Type B pancreatic cell (in vitro differentiated cells): ENCODE measurements at regions not wholly inside any gene's neighbourhood (a gene's known extent, or its start where the extent isn't known, plus 50 kb on each side); places are given as distances from the start of the nearest gene placed in this dataset.

ENCODE experiments used
- DNase-seq: peaks from one replicate; pipeline ENCODE4 v3.0.0; 2021; ENCODE audit warnings: mixed read lengths; ENCODE audit not compliant: unreplicated experiment; ENCODE audit errors: extremely low spot score
- H3K27ac Mint-ChIP-seq: 2 replicates; pipeline ENCODE4 v1.8.0; 2021; ENCODE audit warnings: mild to moderate bottlenecking, mixed read lengths
- H3K27me3 Mint-ChIP-seq: 2 replicates; pipeline ENCODE4 v1.8.0; 2021; ENCODE audit warnings: mixed read lengths
- H3K36me3 Mint-ChIP-seq: 2 replicates; pipeline ENCODE4 v1.8.0; 2021; ENCODE audit warnings: mixed read lengths
- H3K4me1 Mint-ChIP-seq: one replicate; pipeline ENCODE4 v1.8.0; 2021; ENCODE audit warnings: mixed read lengths; ENCODE audit not compliant: unreplicated experiment
- H3K4me3 Mint-ChIP-seq: 2 replicates; pipeline ENCODE4 v1.8.0; 2021; ENCODE audit warnings: mild to moderate bottlenecking, mixed read lengths
- H3K9me3 Mint-ChIP-seq: 2 replicates; pipeline ENCODE4 v1.8.0; 2021; ENCODE audit warnings: mixed read lengths
- CTCF ChIP-seq: fragments of 200-600 bp; sonication (generic); conservative IDR thresholded peaks from 2 replicates; pipeline ENCODE4 v1.5.0; 2021; ENCODE audit warnings: antibody characterized with exemption, mild to moderate bottlenecking

DNA sequence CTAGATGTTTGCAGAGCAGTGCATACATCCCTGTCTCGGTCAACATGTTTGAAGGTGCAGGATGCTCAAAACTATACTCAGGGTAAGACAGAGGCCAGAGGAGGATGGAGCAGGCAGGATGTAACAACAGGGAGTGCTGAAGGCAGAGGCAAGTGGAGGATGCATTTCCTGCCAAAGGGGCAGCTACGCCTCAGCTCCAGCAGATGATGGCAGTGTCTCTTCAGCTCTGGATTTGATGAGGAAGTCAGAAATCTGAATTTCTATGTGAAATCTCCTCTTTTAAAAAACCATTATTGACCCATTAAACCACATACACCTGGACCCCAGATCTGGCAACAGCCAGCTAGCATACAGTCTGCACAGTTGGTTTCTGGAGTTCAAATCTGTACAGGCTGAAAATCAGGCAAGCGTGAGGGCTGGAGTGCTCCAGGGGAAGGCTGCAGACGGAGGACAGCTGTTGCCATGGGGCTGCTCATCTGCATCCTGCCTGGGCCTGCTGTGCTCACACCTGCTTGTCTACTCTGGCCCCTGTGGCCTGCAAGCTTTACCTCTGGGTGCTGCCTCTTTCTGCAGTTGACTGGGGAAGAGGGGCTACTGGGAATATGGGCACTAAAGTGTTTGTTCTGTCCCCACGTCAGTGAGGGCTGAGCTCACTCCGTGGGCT, 152.9 kb upstream of the SLC28A3 start:
- H3K27ac Mint-ChIP-seq: no peak overlapping the region
- no peak for DNase-seq

DNA sequence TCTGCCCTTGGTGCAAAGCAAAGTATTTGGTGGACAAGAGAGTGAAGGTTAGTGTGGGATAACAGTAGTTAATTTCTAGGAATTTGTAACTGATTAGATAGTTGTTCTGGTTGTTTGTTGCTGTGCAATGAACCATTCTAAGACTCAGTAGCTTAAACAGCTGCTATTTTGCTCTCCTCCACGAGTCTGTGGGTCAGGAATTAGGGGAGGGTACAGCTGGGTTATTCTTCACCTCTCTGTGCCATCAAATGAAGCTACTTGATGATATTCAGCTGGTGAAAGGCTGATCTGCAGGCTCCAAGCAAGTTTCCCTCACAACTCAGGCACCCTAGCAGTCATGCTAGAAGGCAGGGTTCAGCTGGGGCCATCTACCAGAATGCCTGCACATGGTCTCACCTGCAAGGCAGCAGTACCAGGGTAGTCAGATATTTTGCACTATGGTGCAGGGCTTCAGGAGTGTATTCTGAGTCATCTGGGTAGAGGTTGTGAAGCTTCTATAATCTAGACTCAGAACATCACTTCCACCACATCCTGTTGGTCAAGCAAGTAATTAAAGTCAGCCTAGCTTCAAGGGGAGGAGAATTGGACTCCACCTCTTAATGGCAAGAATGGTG, 159.5 kb upstream of the SLC28A3 start:
- Mint-ChIP-seq H3K9me3 (peaks cover 4% of the 10 kb centered on the region), H3K4me1 (no peaks in the 10 kb centered on the region), H3K27ac (no peak overlapping the region), H3K36me3 (no peaks in the 10 kb centered on the region), H3K27me3 (no peaks in the 10 kb centered on the region), H3K4me3 (no peak overlapping the region)
- TF ChIP-seq CTCF: no peak
- DNase-seq: no peak

More for the DNA sequence above, 152.9 kb upstream of the SLC28A3 start:
- H3K27me3 Mint-ChIP-seq: no peaks in the 10 kb centered on the region
- no peaks in the 10 kb centered on the region for H3K36me3 Mint-ChIP-seq
- peaks cover 11% of the 10 kb centered on the region for H3K9me3 Mint-ChIP-seq
- no peak overlapping the region for H3K4me3 Mint-ChIP-seq
- no peak for TF ChIP-seq CTCF
- H3K4me1 Mint-ChIP-seq: no peaks in the 10 kb centered on the region

GRCh38 chr9:84500826-84501225, 160.3 kb upstream of the SLC28A3 start:
- DNase-seq: no peak
- no peak for TF ChIP-seq CTCF
- no peak overlapping the region for H3K4me3 Mint-ChIP-seq
- no peaks in the 10 kb centered on the region for H3K27me3 Mint-ChIP-seq
- no peaks in the 10 kb centered on the region for H3K4me1 Mint-ChIP-seq
- no peaks in the 10 kb centered on the region for H3K36me3 Mint-ChIP-seq
- no peak overlapping the region for H3K27ac Mint-ChIP-seq
- H3K9me3 Mint-ChIP-seq: peaks cover 4% of the 10 kb centered on the region

GRCh38 chr9:84501587-84501986, 161.0 kb upstream of the SLC28A3 start:
- H3K4me1 Mint-ChIP-seq: no peaks in the 10 kb centered on the region
- no peak for TF ChIP-seq CTCF
- no peak overlapping the region for H3K27ac Mint-ChIP-seq
- H3K9me3 Mint-ChIP-seq: peaks cover 7% of the 10 kb centered on the region
- no peaks in the 10 kb centered on the region for H3K36me3 Mint-ChIP-seq
- H3K27me3 Mint-ChIP-seq: no peaks in the 10 kb centered on the region
- H3K4me3 Mint-ChIP-seq: no peak overlapping the region
- DNase-seq: no peak

DNA sequence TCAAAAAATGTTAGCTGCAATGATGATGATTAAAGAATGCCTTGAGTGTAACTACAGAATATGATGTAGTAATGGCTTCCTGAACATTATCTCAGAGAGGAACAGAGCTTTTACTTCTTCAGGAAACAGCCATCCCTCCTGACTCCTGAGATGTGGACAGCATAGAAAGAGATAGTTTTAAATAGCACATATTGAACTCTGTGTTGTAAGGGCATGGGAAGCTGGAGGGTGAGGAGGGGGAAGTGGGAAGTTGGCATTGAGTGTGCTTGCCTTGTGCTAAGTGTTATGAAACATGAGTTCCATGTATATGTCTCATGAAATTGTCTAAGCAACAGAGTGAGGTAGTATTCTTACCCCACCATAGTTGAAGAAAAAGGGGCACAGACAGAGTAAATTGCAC, 161.5 kb upstream of the SLC28A3 start:
- peaks cover 7% of the 10 kb centered on the region for H3K9me3 Mint-ChIP-seq
- no peak overlapping the region for H3K4me3 Mint-ChIP-seq
- H3K4me1 Mint-ChIP-seq: no peaks in the 10 kb centered on the region
- H3K27ac Mint-ChIP-seq: no peak overlapping the region
- no peak for DNase-seq
- TF ChIP-seq CTCF: no peak
- H3K36me3 Mint-ChIP-seq: no peaks in the 10 kb centered on the region
- no peaks in the 10 kb centered on the region for H3K27me3 Mint-ChIP-seq
